ENCODE measurements at regions not wholly inside any gene's neighbourhood (a gene's known extent, or its start where the extent isn't known, plus 50 kb on each side); places are given as distances from the start of the nearest gene placed in this dataset.
A peak's percentile ranks its signal among the peaks of the same experiment; 100 is the strongest.
"Not testable (repeated sequence)": the region's sequence is repeated elsewhere in the genome, so short reads cannot be mapped to it uniquely, and the experiment has no call there.

- peak; percentile 15 for DNase-seq (ENCODE audit: low read depth)
Observed at GRCh38 chr4:11700751-11701226, 272.1 kb upstream of the HS3ST1 start.

DNA sequence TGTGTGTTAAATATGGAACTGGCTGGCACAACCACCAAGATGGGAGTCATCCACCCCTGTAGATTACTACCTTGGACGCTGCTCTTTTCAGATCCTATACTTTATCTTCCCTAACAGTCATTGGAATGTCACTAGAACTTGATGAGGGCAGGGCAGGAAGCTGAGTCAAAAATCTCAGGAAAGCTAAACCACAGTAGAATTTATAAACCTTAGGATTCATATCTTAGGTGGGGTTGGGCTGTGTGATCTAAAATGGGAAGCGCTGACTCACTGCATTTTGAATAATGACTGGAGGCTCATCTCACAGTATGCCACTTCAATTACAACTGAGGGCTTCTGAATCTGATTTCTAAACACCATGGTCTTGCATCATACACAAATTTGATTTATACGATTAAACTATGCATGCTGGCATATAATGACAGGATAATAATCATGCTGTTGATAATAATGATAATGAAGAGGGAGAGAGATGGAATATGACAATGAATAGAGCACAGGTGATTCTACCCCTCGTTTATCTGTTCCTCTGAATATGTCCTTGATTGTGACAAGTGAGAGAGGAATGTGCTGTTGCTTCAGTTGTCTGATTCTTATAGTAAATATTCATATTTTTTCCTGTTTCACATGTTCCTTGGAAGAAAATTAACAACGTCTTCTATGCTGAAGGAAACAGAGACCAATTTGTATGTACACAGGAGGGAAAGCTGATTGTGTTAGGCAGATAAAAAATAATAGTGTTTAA is 270.3 kb upstream of the HS3ST1 start:
- peak; percentile 39 for DNase-seq (ENCODE audit: low read depth)

- DNase-seq (ENCODE audit: low read depth), result no peak
Observed at GRCh38 chr4:11698033-11698432, 269.3 kb upstream of the HS3ST1 start.

- no peak for DNase-seq (ENCODE audit: low read depth)
Observed at GRCh38 chr4:11693693-11694092, 265.0 kb upstream of the HS3ST1 start.

DNA sequence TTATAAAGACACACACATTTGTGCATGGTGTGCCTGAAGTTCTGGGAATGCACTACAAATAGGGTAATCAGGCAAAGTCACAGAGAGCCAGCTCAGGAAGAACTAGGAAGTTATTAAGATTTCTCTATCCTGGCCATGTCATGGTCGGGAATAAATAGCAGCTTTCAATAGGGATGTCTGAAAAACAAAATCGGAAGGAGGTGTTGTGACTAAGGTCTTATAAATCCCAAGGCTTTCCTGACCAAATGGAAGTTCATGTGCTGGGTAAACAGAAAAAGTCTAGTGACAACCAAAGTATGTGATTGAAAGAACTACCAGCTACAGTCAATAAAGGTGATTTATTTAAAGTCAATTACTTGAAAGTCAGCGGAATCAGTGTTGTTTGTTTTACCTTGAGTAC is 262.5 kb upstream of the HS3ST1 start:
- no peak for DNase-seq (ENCODE audit: low read depth)

GRCh38 chr4:11687727-11688126 is 259.0 kb upstream of the HS3ST1 start:
- no peak for DNase-seq (ENCODE audit: low read depth)

GRCh38 chr4:11685481-11685880 is 256.8 kb upstream of the HS3ST1 start:
- DNase-seq (ENCODE audit: low read depth), result no peak

GRCh38 chr4:11675051-11675800 is 246.5 kb upstream of the HS3ST1 start:
- DNase-seq (ENCODE audit: low read depth), result no peak

DNA sequence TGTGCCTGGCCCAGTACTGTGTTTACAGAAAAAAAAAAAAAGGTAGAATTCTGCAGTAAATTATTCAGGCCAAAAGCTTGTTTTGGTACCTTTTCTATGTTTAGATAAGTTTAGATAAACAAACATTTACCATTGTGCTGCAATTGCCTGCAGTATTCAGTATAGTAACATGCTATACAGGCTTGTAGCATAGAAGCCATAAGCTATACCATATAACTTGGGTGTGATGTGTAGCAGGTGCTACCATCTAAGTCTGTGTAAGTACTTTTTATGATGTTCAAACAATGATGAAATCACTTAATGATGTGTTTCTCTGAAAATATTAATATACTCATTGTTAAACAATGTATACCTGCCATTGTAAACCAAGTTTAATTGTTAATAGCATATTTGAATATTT is 241.6 kb upstream of the HS3ST1 start:
- no peak for DNase-seq (ENCODE audit: low read depth)

- no peak for DNase-seq (ENCODE audit: low read depth)
Observed at GRCh38 chr4:11669156-11669555, 240.5 kb upstream of the HS3ST1 start.

GRCh38 chr4:11663114-11663513 is 234.4 kb upstream of the HS3ST1 start:
- DNase-seq (ENCODE audit: low read depth), result no peak

DNA sequence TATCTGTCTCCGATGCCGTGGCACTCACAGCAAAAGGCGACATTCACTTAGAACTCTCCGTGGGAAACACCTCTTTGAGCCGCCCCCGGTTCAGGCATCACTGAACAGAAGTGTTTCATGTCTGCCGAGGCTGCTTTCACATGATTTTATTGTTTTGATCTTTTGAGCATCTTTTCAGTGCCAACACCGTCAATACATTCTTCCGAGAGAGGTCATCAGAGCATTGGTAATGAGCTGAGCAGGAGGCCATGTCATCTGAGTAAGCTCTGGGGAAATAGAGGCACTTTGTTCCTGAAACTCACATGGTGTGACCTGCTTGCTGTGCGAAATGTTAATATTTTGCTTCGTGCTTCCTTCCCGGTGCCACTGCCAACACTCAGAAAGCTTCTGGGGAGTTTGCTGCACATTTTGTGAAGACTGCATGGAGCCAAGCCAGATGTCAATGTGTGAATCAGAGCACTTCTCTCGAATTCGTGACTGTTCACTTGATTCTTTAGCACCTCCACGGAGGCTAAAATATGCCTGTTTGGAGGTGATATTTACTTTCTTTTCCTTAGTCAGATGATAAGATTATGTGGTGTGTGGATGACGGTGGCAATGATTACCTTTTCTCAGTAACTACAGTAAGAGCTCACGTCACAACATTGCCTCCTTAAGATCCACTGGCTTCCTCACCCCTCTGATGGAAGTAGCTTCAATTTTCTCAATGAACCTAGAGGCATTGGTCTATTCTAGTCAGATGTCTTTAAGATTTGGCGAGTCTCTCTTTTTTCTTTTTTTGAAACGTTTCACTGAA is 222.3 kb upstream of the HS3ST1 start:
- no peak for DNase-seq (ENCODE audit: low read depth)

GRCh38 chr4:11647433-11647832 is 218.7 kb upstream of the HS3ST1 start:
- no peak for DNase-seq (ENCODE audit: low read depth)

GRCh38 chr4:11643081-11643480 is 214.4 kb upstream of the HS3ST1 start:
- not testable (repeated sequence) for DNase-seq (ENCODE audit: low read depth)

- no peak for DNase-seq (ENCODE audit: low read depth)
Observed at GRCh38 chr4:11640584-11640983, 211.9 kb upstream of the HS3ST1 start.

DNA sequence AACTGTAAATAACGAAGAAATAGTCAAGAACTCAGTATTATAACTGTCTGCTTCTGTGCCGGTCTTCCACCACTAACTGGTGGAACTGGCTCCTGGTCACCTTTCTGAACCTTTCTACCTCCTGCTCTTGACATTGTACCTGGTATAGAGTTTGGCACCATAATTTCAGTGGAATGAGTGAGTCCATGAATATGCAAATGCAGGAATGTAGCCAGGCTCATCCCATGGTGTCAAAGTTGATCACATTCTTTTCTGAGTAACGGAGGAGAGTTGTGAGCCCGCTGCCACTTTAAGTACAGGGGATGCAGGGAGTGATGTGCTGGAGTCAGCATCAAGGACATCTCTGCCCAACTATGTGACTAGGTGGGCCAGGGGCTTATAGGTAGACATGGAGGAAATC is 207.9 kb upstream of the HS3ST1 start:
- no peak for DNase-seq (ENCODE audit: low read depth)

DNA sequence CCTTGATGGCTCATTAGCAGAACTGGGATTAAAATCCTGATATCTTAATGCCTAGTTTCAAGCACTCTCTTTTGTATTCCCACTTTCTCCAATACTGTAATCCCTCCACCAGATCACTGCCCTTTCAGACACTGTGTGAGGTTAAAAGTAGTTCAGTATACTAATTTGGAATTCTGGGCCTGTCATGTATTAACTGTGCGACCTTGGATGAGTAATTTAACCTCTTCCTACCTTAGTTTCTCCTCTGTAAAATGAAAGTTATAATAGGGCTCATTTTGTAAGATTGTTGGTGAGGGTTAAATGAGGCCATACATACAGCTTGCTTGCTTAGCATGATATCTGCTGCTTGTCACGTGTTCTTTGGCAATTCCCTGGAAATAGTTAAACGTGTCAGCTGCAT is 207.3 kb upstream of the HS3ST1 start:
- DNase-seq (ENCODE audit: low read depth), result no peak

DNA sequence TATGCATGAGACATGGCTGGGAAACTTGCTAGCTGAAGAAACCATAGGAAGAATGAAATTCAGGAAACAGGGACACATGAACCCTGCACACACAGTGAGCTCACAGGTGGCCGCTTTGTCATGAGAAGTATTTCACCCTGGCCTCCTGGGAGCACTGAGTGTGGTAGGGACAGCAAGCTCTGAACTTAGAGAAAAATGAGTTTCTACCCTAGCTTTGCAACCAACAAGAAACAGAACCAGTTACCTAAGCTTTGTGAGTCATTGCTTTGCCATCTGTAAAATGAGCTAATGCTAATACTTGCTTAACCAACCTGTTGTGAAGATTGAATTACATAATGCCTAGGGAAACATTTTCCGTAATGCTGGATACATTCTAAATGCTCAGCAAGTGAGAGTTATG is 206.6 kb upstream of the HS3ST1 start:
- DNase-seq (ENCODE audit: low read depth), result peak; percentile 6

GRCh38 chr4:11634283-11634682 is 205.6 kb upstream of the HS3ST1 start:
- DNase-seq (ENCODE audit: low read depth), result no peak

GRCh38 chr4:11633430-11633829 is 204.7 kb upstream of the HS3ST1 start:
- DNase-seq (ENCODE audit: low read depth), result no peak

GRCh38 chr4:11632483-11632882 is 203.8 kb upstream of the HS3ST1 start:
- DNase-seq (ENCODE audit: low read depth), result no peak

- no peak for DNase-seq (ENCODE audit: low read depth)
Observed at GRCh38 chr4:11632025-11632424, 203.3 kb upstream of the HS3ST1 start.

- DNase-seq (ENCODE audit: low read depth), result no peak
Observed at GRCh38 chr4:11631416-11631815, 202.7 kb upstream of the HS3ST1 start.

Data from ELR (cell line).